BE2C (cell line): ENCODE measurements at regions not wholly inside any gene's neighbourhood (a gene's known extent, or its start where the extent isn't known, plus 50 kb on each side); places are given as distances from the start of the nearest gene placed in this dataset.

Experiments used
- DNase-seq: peaks from one replicate; pipeline ENCODE4 v3.0.0-alpha.2; 2020
- H3K27me3 ChIP-seq: fragments of 250-450 bp; sonication (Bioruptor Pico); 2 replicates; pipeline ENCODE4 v1.5.1; 2020; ENCODE audit warnings: mild to moderate bottlenecking
- H3K36me3 ChIP-seq: fragments of 250-450 bp; sonication (Bioruptor Pico); 2 replicates; pipeline ENCODE4 v1.5.1; 2020; ENCODE audit warnings: mild to moderate bottlenecking
- H3K4me1 ChIP-seq: fragments of 250-450 bp; sonication (Bioruptor Pico); 2 replicates; pipeline ENCODE4 v1.5.1; 2020
- H3K4me3 ChIP-seq: 2 replicates; pipeline ENCODE4 v1.5.1; 2011; ENCODE audit warnings: low read depth, low read length
- H3K9me3 ChIP-seq: fragments of 250-450 bp; sonication (Bioruptor Pico); 2 replicates; pipeline ENCODE4 v1.5.1; 2020
- TF ChIP-seq, protein P1 (sequence below): IDR thresholded peaks from 2 replicates; pipeline ENCODE4 v1.5.1; 2012; ENCODE audit warnings: mild to moderate bottlenecking, low read depth, low read length

DNA sequence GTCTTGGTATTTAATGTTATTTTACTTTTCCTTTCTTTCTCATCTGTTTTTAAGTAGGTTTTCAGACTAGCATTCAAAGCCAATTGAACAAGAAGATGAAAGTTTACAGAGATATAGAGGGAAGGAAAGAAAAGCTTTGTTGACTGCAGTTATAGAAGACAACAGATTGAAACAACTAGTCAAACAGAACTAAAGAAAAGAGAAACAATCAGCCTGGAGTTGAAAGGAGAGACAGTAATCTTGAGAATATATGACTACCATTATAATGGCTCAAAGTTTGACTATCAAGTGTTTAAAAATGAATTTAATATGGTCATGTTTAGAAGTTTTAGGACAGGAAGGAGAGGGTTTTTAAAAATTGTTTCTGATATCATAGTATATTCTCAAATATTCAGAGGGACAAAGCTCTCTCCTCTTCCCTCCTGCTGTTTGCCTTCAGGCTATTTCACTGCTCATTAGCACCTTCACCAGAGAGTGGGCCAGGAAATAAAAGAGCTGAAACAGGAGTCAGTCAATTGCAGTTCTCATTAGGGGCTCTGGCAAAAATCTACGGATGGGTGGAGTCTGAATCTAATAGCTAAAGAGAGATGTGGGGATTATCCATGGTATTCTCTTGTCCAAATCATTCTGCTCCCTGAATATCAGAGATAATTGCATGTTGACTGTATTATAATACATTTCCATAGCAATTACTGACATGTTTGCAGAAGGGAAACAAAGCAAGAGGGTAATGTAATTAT is 577.8 kb downstream of the BRINP3 start:
- DNase-seq = no peak
- H3K9me3 ChIP-seq = no peaks in the 10 kb centered on the region
- TF ChIP-seq, protein P1, sequence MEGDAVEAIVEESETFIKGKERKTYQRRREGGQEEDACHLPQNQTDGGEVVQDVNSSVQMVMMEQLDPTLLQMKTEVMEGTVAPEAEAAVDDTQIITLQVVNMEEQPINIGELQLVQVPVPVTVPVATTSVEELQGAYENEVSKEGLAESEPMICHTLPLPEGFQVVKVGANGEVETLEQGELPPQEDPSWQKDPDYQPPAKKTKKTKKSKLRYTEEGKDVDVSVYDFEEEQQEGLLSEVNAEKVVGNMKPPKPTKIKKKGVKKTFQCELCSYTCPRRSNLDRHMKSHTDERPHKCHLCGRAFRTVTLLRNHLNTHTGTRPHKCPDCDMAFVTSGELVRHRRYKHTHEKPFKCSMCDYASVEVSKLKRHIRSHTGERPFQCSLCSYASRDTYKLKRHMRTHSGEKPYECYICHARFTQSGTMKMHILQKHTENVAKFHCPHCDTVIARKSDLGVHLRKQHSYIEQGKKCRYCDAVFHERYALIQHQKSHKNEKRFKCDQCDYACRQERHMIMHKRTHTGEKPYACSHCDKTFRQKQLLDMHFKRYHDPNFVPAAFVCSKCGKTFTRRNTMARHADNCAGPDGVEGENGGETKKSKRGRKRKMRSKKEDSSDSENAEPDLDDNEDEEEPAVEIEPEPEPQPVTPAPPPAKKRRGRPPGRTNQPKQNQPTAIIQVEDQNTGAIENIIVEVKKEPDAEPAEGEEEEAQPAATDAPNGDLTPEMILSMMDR = no peak
- no peaks in the 10 kb centered on the region for H3K36me3 ChIP-seq
- H3K27me3 ChIP-seq = no peaks in the 10 kb centered on the region
- H3K4me1 ChIP-seq = no peaks in the 10 kb centered on the region
- no peak overlapping the region for H3K4me3 ChIP-seq

DNA sequence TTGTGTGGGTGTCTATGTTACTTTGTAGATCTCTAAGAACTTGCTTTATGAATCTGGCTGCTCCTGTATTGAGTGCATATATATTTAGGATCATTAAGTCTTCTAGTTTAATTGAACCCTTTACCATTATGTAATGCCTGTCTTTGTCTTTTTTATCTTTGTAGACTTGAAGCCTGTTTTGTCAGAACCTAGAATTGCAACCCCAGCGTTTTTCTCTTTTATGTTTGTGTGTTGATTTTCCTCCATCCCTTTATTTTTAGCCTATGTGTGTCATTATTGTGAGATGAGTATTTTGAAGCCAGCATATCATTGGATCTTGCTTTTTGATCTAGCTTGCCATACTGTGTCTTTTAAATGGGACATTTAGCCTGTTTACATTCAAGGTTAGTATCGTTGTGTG is 573.2 kb downstream of the BRINP3 start:
- no peaks in the 10 kb centered on the region for H3K36me3 ChIP-seq
- no peaks in the 10 kb centered on the region for H3K27me3 ChIP-seq
- no peak overlapping the region for H3K4me3 ChIP-seq
- no peak for DNase-seq
- H3K9me3 ChIP-seq = no peaks in the 10 kb centered on the region
- TF ChIP-seq, protein P1 = no peak
- no peaks in the 10 kb centered on the region for H3K4me1 ChIP-seq

DNA sequence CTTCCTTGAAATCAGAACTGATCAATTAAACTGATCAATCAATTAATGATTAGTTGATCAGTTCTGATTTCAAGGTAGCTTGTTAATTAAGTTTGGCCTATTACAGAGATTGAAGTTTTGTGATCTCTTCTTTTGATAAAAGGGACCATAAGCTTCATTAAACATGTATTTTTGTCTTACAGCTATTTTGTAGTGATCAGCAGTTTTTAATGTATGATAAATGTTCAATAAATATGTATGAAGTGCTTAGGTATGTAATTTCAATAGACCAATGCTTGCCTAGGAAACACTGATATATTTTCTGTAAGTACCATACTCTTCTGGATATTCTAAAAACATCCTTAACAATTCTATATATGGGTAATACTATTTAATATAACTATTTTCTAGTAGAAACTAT is 569.6 kb downstream of the BRINP3 start:
- TF ChIP-seq, protein P1 = no peak

DNA sequence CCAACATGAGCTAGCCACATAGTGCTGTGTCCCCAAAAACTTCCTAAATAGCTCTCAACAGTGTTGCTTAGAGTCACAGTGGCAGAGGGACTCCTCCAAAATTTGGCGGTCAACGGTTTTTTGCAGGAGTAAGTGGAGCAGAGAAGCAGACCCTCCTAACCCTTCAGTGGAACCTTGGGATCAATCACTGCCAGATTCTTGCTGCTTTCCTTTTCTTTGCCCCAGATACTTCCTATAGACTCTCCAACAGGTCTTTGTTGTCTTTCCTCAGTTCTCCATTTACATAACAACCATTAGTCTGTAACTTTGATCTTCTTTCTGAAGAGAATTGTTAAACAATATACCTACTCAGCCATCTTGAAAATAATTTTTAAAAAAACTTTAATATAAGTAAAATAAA is 556.1 kb downstream of the BRINP3 start:
- DNase-seq = no peak
- no peaks in the 10 kb centered on the region for H3K9me3 ChIP-seq
- TF ChIP-seq, protein P1 = no peak

More for the DNA sequence above, 569.6 kb downstream of the BRINP3 start:
- no peaks in the 10 kb centered on the region for H3K9me3 ChIP-seq
- H3K36me3 ChIP-seq = no peaks in the 10 kb centered on the region
- H3K4me1 ChIP-seq = no peaks in the 10 kb centered on the region
- no peak for DNase-seq
- no peak overlapping the region for H3K4me3 ChIP-seq
- no peaks in the 10 kb centered on the region for H3K27me3 ChIP-seq

DNA sequence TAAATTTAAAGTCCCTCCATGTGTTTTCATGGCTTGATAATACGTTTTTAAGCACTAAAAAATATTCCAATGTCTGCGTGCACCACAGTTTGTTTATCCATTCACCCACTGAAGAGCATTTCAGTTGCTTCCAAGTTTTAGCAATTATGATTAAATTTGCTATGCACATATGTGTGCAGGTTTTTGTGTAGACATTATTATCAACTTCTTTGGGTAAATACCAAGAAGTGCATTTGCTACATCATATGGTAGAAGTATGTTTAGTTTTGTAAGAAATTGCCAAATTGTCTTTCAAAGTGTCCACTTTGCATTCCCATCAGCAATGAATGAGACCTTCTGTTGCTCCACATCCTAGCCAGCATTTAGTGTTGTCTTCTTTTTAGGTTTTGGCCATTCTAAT is 550.0 kb downstream of the BRINP3 start:
- no peak for DNase-seq
- TF ChIP-seq, protein P1 = no peak

More for the DNA sequence above, 556.1 kb downstream of the BRINP3 start:
- Histone ChIP-seq H3K27me3 (no peaks in the 10 kb centered on the region), H3K36me3 (no peaks in the 10 kb centered on the region), H3K4me3 (no peak overlapping the region), H3K4me1 (no peaks in the 10 kb centered on the region)

DNA sequence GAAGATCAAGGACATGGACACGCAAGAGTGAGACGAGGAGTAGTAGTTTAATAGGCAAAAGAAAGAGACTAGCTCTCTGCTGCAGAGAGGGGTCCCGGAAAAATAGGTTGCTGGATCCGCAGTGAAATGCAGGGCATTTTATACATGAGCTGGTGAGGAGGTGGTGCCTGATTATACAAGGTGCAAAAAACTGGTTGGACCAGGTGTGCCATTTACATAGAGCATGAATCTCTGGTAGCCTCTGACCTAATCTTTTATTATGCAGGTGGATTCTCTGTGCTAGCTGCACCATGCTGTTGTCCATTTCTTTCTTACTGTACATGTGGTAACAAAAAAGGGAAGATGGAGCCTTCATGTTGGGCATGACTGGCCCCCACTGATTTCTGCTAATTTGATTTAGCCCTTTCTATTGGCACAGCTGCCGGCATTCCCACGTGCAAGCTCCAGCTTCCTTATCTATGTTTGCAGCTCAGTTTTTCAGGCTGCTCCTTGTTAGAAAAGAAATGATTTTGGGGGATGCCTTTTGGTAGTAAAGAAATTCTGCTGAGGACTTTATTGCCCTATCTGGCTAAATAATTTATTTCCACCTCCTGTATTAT is 548.1 kb downstream of the BRINP3 start:
- no peaks in the 10 kb centered on the region for H3K36me3 ChIP-seq
- no peaks in the 10 kb centered on the region for H3K4me1 ChIP-seq
- H3K9me3 ChIP-seq = no peaks in the 10 kb centered on the region; the same call in 1 of the 2 replicates
- TF ChIP-seq, protein P1 = no peak
- H3K4me3 ChIP-seq = no peak overlapping the region
- H3K27me3 ChIP-seq = no peaks in the 10 kb centered on the region
- peak; percentile 21 for DNase-seq

More for the DNA sequence above, 550.0 kb downstream of the BRINP3 start:
- Histone ChIP-seq H3K9me3 (no peaks in the 10 kb centered on the region), H3K4me3 (no peak overlapping the region), H3K4me1 (no peaks in the 10 kb centered on the region), H3K27me3 (no peaks in the 10 kb centered on the region), H3K36me3 (no peaks in the 10 kb centered on the region)
